ENCODE measurements at regions not wholly inside any gene's neighbourhood (a gene's known extent, or its start where the extent isn't known, plus 50 kb on each side); places are given as distances from the start of the nearest gene placed in this dataset.

- Histone ChIP-seq H3K9me3 (no peaks in the 10 kb centered on the region), H3K4me3 (ENCODE audit: low read depth, low read length) (no peak overlapping the region), H3K4me1 (peaks cover 4% of the 10 kb centered on the region; the same call in 1 of the 2 replicates), H3K36me3 (ENCODE audit: control insufficient read depth, insufficient read depth, low read length) (no peaks in the 10 kb centered on the region), H3K27me3 (replicated peaks; ENCODE audit: control insufficient read depth, insufficient read depth, low read length) (no peaks in the 10 kb centered on the region)
- no peaks in the 10 kb centered on the region for H3K36me3 Mint-ChIP-seq (ENCODE audit: insufficient read depth, unreplicated experiment)
- H3K4me1 Mint-ChIP-seq (ENCODE audit: low read depth, unreplicated experiment), result peaks cover 7% of the 10 kb centered on the region
- no peak for TF ChIP-seq CTCF (IDR thresholded peaks at IDR 0.05; ENCODE audit: insufficient read depth in 1 of 2, low read depth in 1 of 2, low read length in 1 of 2, severe bottlenecking in 1 of 2, unreplicated experiment in 1 of 2)
- BruUV-seq (replicated peaks), result no TSS peak
- ChIA-PET CTCF (no interaction called here), POLR2A (no interaction called here)
- H3K27ac Mint-ChIP-seq (ENCODE audit: unreplicated experiment), result no peak overlapping the region
- intact Hi-C loops (cut with micrococcal nuclease; ENCODE audit: unreplicated experiment), result no loop called here
- peaks cover 10% of the 10 kb centered on the region for H3K27me3 Mint-ChIP-seq (ENCODE audit: insufficient read depth, unreplicated experiment)
- DNase-seq, result no peak
- no peak overlapping the region for H3K4me3 Mint-ChIP-seq (ENCODE audit: unreplicated experiment)
- H3K9me3 Mint-ChIP-seq (ENCODE audit: unreplicated experiment), result no peaks in the 10 kb centered on the region
These were observed 192.7 kb upstream of the CNR1 start for GRCh38 chr6:88358846-88359245.

GRCh38 chr6:88349511-88349910 is 183.4 kb upstream of the CNR1 start:
- Histone ChIP-seq H3K4me1 (no peaks in the 10 kb centered on the region), H3K9me3 (no peaks in the 10 kb centered on the region), H3K27me3 (replicated peaks; ENCODE audit: control insufficient read depth, insufficient read depth, low read length) (no peaks in the 10 kb centered on the region), H3K4me3 (ENCODE audit: low read depth, low read length) (no peak overlapping the region), H3K36me3 (ENCODE audit: control insufficient read depth, insufficient read depth, low read length) (no peaks in the 10 kb centered on the region)
- BruUV-seq (replicated peaks), result no TSS peak
- Mint-ChIP-seq H3K27me3 (ENCODE audit: insufficient read depth, unreplicated experiment) (no peaks in the 10 kb centered on the region), H3K4me1 (ENCODE audit: low read depth, unreplicated experiment) (no peaks in the 10 kb centered on the region), H3K36me3 (ENCODE audit: insufficient read depth, unreplicated experiment) (no peaks in the 10 kb centered on the region), H3K4me3 (ENCODE audit: unreplicated experiment) (no peak overlapping the region), H3K9me3 (ENCODE audit: unreplicated experiment) (no peaks in the 10 kb centered on the region), H3K27ac (ENCODE audit: unreplicated experiment) (no peak overlapping the region)
- DNase-seq, result no peak
- intact Hi-C loops (cut with micrococcal nuclease; ENCODE audit: unreplicated experiment), result no loop called here
- ChIA-PET POLR2A (no interaction called here), CTCF (interaction anchor here (0.7 kb wide), 1 partner anchor 23 kb away, joined by 5 read pairs; no protein-coding TSS in a partner anchor)
- no peak for TF ChIP-seq CTCF (IDR thresholded peaks at IDR 0.05; ENCODE audit: insufficient read depth in 1 of 2, low read depth in 1 of 2, low read length in 1 of 2, severe bottlenecking in 1 of 2, unreplicated experiment in 1 of 2)

- DNase-seq, result no peak
- no peaks in the 10 kb centered on the region for H3K4me1 ChIP-seq
- Mint-ChIP-seq H3K4me1 (ENCODE audit: low read depth, unreplicated experiment) (no peaks in the 10 kb centered on the region), H3K27me3 (ENCODE audit: insufficient read depth, unreplicated experiment) (no peaks in the 10 kb centered on the region), H3K9me3 (ENCODE audit: unreplicated experiment) (no peaks in the 10 kb centered on the region), H3K27ac (ENCODE audit: unreplicated experiment) (no peak overlapping the region), H3K4me3 (ENCODE audit: unreplicated experiment) (no peak overlapping the region), H3K36me3 (ENCODE audit: insufficient read depth, unreplicated experiment) (no peaks in the 10 kb centered on the region)
- H3K27me3 ChIP-seq (replicated peaks; ENCODE audit: control insufficient read depth, insufficient read depth, low read length), result no peaks in the 10 kb centered on the region
- POLR2A ChIA-PET, result no interaction called here
- no peak for TF ChIP-seq CTCF (IDR thresholded peaks at IDR 0.05; ENCODE audit: insufficient read depth in 1 of 2, low read depth in 1 of 2, low read length in 1 of 2, severe bottlenecking in 1 of 2, unreplicated experiment in 1 of 2)
- intact Hi-C loops (cut with micrococcal nuclease; ENCODE audit: unreplicated experiment), result no loop called here
- H3K9me3 ChIP-seq, result no peaks in the 10 kb centered on the region
- H3K4me3 ChIP-seq (ENCODE audit: low read depth, low read length), result no peak overlapping the region
- CTCF ChIA-PET, result no interaction called here
- no peaks in the 10 kb centered on the region for H3K36me3 ChIP-seq (ENCODE audit: control insufficient read depth, insufficient read depth, low read length)
- no TSS peak for BruUV-seq (replicated peaks)
These were observed 176.2 kb upstream of the CNR1 start for GRCh38 chr6:88342336-88342735.
